Testis (tissue), 2 donors: ENCODE measurements at regions not wholly inside any gene's neighbourhood (a gene's known extent, or its start where the extent isn't known, plus 50 kb on each side); places are given as distances from the start of the nearest gene placed in this dataset.
"Not testable (repeated sequence)": the region's sequence is repeated elsewhere in the genome, so short reads cannot be mapped to it uniquely, and the experiment has no call there.

Experiments used
- DNase-seq: peaks from one replicate; pipeline ENCODE4 v3.0.0-alpha.2; 2019
- H3K27ac ChIP-seq, 2 donors: fragments of 200-600 bp; sonication (generic); one replicate each; pipeline ENCODE4 v1.5.1; 2019
- H3K27me3 ChIP-seq: fragments of 200-600 bp; sonication (generic); one replicate; pipeline ENCODE4 v1.5.1; 2019
- H3K36me3 ChIP-seq: fragments of 200-600 bp; sonication (generic); one replicate; pipeline ENCODE4 v1.5.1; 2017; ENCODE audit warnings: low read depth; ENCODE audit errors: missing control alignments
- H3K4me1 ChIP-seq: fragments of 200-600 bp; sonication (generic); one replicate; pipeline ENCODE4 v1.5.1; 2019
- H3K4me3 ChIP-seq, 2 donors: fragments of 200-600 bp; sonication (generic); one replicate each; pipeline ENCODE4 v1.5.1; 2017 to 2019
- H3K9me3 ChIP-seq: fragments of 200-600 bp; sonication (generic); one replicate; pipeline ENCODE4 v1.5.1; 2017
- POLR2A ChIP-seq: fragments of 450-650 bp; IDR thresholded peaks from one replicate; pipeline ENCODE4 v1.6.1; 2017; ENCODE audit warnings: antibody characterized with exemption, mild to moderate bottlenecking, moderate library complexity
- WGBS, 2 donors: methylation state at CpG; one replicate each; pipeline ENCODE4 v1.1.5; 2018; 5-methylcytosine and 5-hydroxymethylcytosine counted together
- intact Hi-C: fragments of 100-400 bp; cut with DNase I; formaldehyde crosslinking; loops from one replicate; pipeline ENCODE4 v1.15.1; 2023; ENCODE audit warnings: low total_unique reads
- TF ChIP-seq, protein P1 (sequence below), 3 experiments: fragments of 450-650 bp in 2 of 3; fragments of 200-600 bp in 1 of 3; sonication (generic) in 1 of 3; IDR thresholded peaks; one replicate each; pipeline ENCODE4 v1.5.1; 2016 to 2019; ENCODE audit warnings: antibody characterized with exemption in 3 of 3, mild to moderate bottlenecking in 2 of 3, moderate library complexity in 1 of 3

DNA sequence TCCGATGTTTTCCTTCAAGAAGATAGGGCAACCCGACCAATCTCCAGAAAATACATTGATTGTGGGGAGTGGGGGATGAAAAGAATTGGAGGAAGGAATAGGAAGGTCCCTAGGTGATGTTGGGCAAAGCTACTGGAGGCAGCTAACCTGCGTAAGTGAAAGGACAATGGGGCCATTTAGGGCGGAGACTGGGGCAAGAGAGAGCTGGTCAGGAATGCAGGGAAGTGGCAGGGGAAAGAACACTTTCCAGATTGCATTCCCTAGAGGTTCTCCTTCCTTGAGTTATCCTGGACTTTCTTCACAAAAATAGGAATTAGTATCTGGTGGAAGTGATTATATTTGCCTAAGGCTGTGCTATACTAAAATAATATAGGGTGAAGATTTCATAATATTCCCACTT, 151.8 kb upstream of the HMGA2 start:
- Histone ChIP-seq H3K27me3 (no peaks in the 10 kb centered on the region), H3K9me3 (no peaks in the 10 kb centered on the region), H3K36me3 (no peaks in the 10 kb centered on the region), H3K4me1 (no peaks in the 10 kb centered on the region), H3K27ac (no peak overlapping the region), H3K4me3 (no peak overlapping the region)
- intact Hi-C loops, result no loop called here
- TF ChIP-seq, protein P1, sequence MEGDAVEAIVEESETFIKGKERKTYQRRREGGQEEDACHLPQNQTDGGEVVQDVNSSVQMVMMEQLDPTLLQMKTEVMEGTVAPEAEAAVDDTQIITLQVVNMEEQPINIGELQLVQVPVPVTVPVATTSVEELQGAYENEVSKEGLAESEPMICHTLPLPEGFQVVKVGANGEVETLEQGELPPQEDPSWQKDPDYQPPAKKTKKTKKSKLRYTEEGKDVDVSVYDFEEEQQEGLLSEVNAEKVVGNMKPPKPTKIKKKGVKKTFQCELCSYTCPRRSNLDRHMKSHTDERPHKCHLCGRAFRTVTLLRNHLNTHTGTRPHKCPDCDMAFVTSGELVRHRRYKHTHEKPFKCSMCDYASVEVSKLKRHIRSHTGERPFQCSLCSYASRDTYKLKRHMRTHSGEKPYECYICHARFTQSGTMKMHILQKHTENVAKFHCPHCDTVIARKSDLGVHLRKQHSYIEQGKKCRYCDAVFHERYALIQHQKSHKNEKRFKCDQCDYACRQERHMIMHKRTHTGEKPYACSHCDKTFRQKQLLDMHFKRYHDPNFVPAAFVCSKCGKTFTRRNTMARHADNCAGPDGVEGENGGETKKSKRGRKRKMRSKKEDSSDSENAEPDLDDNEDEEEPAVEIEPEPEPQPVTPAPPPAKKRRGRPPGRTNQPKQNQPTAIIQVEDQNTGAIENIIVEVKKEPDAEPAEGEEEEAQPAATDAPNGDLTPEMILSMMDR (IDR thresholded peaks at IDR 0.05), result no peak
- no peak for TF ChIP-seq POLR2A
- WGBS, 2 donors, result 90 to 97% methylated on average over 4 of the region's 4 CpGs
- no peak for DNase-seq

DNA sequence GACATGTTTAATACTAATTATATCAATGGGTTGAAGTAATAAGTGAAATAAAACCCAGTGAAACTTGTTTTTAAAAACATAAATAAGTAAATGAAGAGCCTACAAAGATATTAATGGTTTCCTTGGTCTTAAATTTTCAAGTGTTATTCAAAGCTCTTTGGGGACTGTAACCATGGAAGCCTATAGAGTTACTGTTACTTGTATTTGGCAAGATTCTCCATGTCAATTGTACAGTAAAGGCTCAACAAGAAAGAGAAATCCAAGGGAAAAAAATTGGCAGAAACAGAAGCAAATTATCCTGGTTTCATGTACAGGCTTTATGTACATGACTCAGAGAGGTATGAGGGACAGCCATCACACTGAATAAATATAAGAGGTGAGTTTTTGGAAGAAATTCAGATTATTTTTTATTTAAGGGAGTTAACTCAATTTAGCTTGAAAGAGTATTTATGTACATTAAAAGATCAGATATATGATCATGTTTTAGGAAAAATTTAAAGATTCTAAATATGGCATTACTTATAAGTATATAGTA, 151.1 kb upstream of the HMGA2 start:
- Histone ChIP-seq H3K4me3 (no peak overlapping the region), H3K27ac (no peak overlapping the region), H3K36me3 (no peaks in the 10 kb centered on the region), H3K9me3 (no peaks in the 10 kb centered on the region), H3K4me1 (no peaks in the 10 kb centered on the region), H3K27me3 (no peaks in the 10 kb centered on the region)
- intact Hi-C loops, result no loop called here
- TF ChIP-seq, protein P1 (IDR thresholded peaks at IDR 0.05), result no peak
- TF ChIP-seq POLR2A, result no peak
- DNase-seq, result no peak

DNA sequence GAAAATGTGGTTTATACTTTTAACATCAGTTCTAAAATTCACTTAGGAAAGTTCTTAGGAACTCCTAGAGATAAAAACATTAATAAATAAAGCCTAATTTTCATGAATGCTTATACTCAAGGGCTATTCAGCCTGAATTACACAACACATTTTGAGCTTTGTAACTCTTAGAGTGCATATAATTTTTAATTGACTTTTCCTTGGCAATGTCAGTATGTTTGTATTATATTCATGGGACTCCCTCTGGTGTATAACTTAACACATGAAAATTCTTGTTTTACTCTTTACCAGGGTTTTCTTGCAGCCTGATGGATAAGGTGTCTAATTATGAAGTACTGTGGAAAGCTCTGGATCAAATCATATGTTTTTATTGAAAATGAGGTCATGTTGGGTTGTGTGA, 150.6 kb upstream of the HMGA2 start:
- no peaks in the 10 kb centered on the region for H3K27me3 ChIP-seq
- DNase-seq, result no peak
- no peaks in the 10 kb centered on the region for H3K4me1 ChIP-seq
- H3K27ac ChIP-seq, result no peak overlapping the region
- H3K36me3 ChIP-seq, result no peaks in the 10 kb centered on the region
- H3K9me3 ChIP-seq, result no peaks in the 10 kb centered on the region
- no peak overlapping the region for H3K4me3 ChIP-seq
- TF ChIP-seq, protein P1 (IDR thresholded peaks at IDR 0.05), result no peak
- TF ChIP-seq POLR2A, result no peak
- intact Hi-C loops, result no loop called here

DNA sequence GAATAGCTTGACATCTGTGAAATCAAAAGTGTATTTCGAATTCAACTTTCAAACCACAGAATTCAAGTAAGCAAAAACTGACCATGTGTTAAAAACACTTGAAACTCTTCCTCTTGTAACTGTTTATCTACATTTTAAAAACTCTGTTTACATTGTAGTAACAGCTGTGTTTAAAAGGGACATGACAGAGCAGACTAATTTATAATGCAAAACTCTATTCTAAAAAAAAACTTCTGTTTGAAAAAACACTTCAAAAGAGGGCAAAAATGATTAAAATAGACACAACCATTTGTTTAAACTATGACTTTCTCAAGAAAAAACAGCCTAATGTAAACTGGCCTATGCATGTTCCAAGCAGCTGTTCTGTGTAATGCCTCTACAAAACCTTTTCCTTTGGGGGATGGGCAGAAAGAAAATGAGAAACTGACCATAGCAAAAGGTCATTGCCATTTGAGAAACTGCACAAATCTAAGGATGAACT, 149.1 kb upstream of the HMGA2 start:
- Histone ChIP-seq H3K27me3 (no peaks in the 10 kb centered on the region), H3K36me3 (no peaks in the 10 kb centered on the region), H3K4me3 (no peak overlapping the region), H3K27ac (no peak overlapping the region), H3K4me1 (no peaks in the 10 kb centered on the region), H3K9me3 (no peaks in the 10 kb centered on the region)
- WGBS, 2 donors, result 52 to 82% methylated on average over 1 of the region's 1 CpG
- intact Hi-C loops, result no loop called here
- TF ChIP-seq, protein P1 (IDR thresholded peaks at IDR 0.05), result no peak
- no peak for TF ChIP-seq POLR2A
- no peak for DNase-seq

DNA sequence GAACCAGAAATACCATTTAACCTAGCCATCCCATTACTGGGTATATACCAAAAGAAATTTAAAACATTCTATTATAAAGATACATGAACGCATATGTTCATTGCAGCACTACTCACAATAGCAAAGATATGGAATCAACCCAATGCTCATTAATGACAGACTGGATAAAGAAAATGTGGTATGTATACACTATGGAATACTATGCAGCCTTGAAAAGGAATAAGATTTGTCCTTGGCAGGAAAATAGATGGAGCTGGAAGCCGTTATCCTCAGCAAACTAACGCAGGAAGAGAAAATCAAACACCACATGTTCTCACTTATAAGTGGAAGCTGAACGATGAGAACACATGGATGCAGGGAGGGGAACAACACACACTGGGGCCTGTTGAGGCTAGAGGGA, 146.1 kb upstream of the HMGA2 start:
- H3K27ac ChIP-seq, H3K27me3 ChIP-seq, H3K36me3 ChIP-seq, DNase-seq, H3K4me3 ChIP-seq, intact Hi-C loops, H3K4me1 ChIP-seq, H3K9me3 ChIP-seq: not testable (repeated sequence)
- WGBS, 2 donors, result 93 to 98% methylated on average over 4 of the region's 4 CpGs
